H9 (cell line): ENCODE measurements at regions not wholly inside any gene's neighbourhood (a gene's known extent, or its start where the extent isn't known, plus 50 kb on each side); places are given as distances from the start of the nearest gene placed in this dataset.
"Not testable (repeated sequence)": the region's sequence is repeated elsewhere in the genome, so short reads cannot be mapped to it uniquely, and the experiment has no call there.

ENCODE experiments used
- DNase-seq: peaks from one replicate; pipeline ENCODE4 v3.0.0-alpha.2; 2017
- H2AFZ ChIP-seq: one replicate; pipeline ENCODE4 v1.6.1; 2013; ENCODE audit warnings: mild to moderate bottlenecking, low read length, control low read depth, moderate library complexity
- H2AK5ac ChIP-seq: 2 replicates; pipeline ENCODE4 v1.6.1; 2013; ENCODE audit warnings: low read length, control low read depth, mixed read lengths; ENCODE audit not compliant: insufficient read length
- H2BK120ac ChIP-seq: one replicate; pipeline ENCODE4 v1.6.1; 2013; ENCODE audit warnings: low read depth, mild to moderate bottlenecking, low read length, control low read depth, inconsistent platforms; ENCODE audit not compliant: poor library complexity, severe bottlenecking
- H2BK12ac ChIP-seq: 2 replicates; pipeline ENCODE4 v1.6.1; 2013; ENCODE audit warnings: low read length, control low read depth, mixed read lengths, low read depth; ENCODE audit not compliant: insufficient read length
- H2BK15ac ChIP-seq: 2 replicates; pipeline ENCODE4 v1.6.1; 2013; ENCODE audit warnings: low read depth, low read length, control low read depth
- H2BK20ac ChIP-seq: one replicate; pipeline ENCODE4 v1.6.1; 2013; ENCODE audit warnings: low read depth, mild to moderate bottlenecking, low read length, control low read depth, inconsistent platforms; ENCODE audit not compliant: poor library complexity, severe bottlenecking
- H2BK5ac ChIP-seq: 2 replicates; pipeline ENCODE4 v1.6.1; 2013; ENCODE audit warnings: low read length, control low read depth, mixed read lengths; ENCODE audit not compliant: insufficient read length
- H3K14ac ChIP-seq: 2 replicates; pipeline ENCODE4 v1.6.1; 2013; ENCODE audit warnings: low read length, control low read depth; ENCODE audit not compliant: insufficient read depth
- H3K18ac ChIP-seq: 2 replicates; pipeline ENCODE4 v1.6.1; 2013; ENCODE audit warnings: low read depth, mild to moderate bottlenecking, mixed read lengths, low read length, control low read depth; ENCODE audit not compliant: insufficient read length
- H3K23ac ChIP-seq: 2 replicates; pipeline ENCODE4 v1.6.1; 2013; ENCODE audit warnings: low read length, control low read depth, mixed read lengths, low read depth; ENCODE audit not compliant: insufficient read length
- H3K23me2 ChIP-seq: 2 replicates; pipeline ENCODE4 v1.6.1; 2013; ENCODE audit warnings: low read depth, mild to moderate bottlenecking, mixed read lengths, low read length, control low read depth; ENCODE audit not compliant: insufficient read length, poor library complexity, severe bottlenecking
- H3K27ac ChIP-seq: 2 replicates; pipeline ENCODE4 v1.5.1; 2013; ENCODE audit warnings: low read length, control low read depth, mixed read lengths, low read depth; ENCODE audit not compliant: insufficient read length
- H3K27me3 ChIP-seq: 2 replicates; pipeline ENCODE4 v1.6.1; 2013; ENCODE audit warnings: low read length, control low read depth, inconsistent platforms; ENCODE audit not compliant: insufficient read depth
- H3K4ac ChIP-seq: 2 replicates; pipeline ENCODE4 v1.6.1; 2013; ENCODE audit warnings: low read depth, mild to moderate bottlenecking, control low read depth, inconsistent platforms, low read length, moderate library complexity
- H3K4me1 ChIP-seq: 2 replicates; pipeline ENCODE4 v1.6.1; 2013; ENCODE audit warnings: low read length, control low read depth, inconsistent platforms; ENCODE audit not compliant: insufficient read depth
- H3K4me2 ChIP-seq: 2 replicates; pipeline ENCODE4 v1.6.1; 2013; ENCODE audit warnings: low read length, control low read depth, mixed read lengths; ENCODE audit not compliant: insufficient read length, insufficient read depth
- H3K56ac ChIP-seq: 2 replicates; pipeline ENCODE4 v1.6.1; 2013; ENCODE audit warnings: low read depth, mild to moderate bottlenecking, mixed read lengths, low read length, control low read depth; ENCODE audit not compliant: insufficient read length
- H3K79me1 ChIP-seq: 2 replicates; pipeline ENCODE4 v1.6.1; 2013; ENCODE audit warnings: low read depth, mild to moderate bottlenecking, moderate library complexity, low read length, control low read depth, inconsistent platforms; ENCODE audit not compliant: insufficient read depth, poor library complexity, severe bottlenecking
- H3K79me2 ChIP-seq: 2 replicates; pipeline ENCODE4 v1.6.1; 2013; ENCODE audit warnings: low read length, control low read depth, inconsistent platforms; ENCODE audit not compliant: insufficient read depth
- H3K9ac ChIP-seq: 2 replicates; pipeline ENCODE4 v1.6.1; 2013; ENCODE audit warnings: low read length, control low read depth, mixed read lengths; ENCODE audit not compliant: insufficient read length; ENCODE audit errors: extremely low read depth
- H3K9me3 ChIP-seq: one replicate; pipeline ENCODE4 v1.6.1; 2013; ENCODE audit warnings: low read depth, low read length, inconsistent platforms; ENCODE audit not compliant: control insufficient read depth
- H3T11ph ChIP-seq: one replicate; pipeline ENCODE4 v1.6.1; 2013; ENCODE audit warnings: mild to moderate bottlenecking, low read length, control low read depth, inconsistent platforms
- H4K20me1 ChIP-seq: one replicate; pipeline ENCODE4 v1.6.1; 2013; ENCODE audit not compliant: control insufficient read depth, insufficient read length, insufficient read depth
- H4K5ac ChIP-seq: 2 replicates; pipeline ENCODE4 v1.6.1; 2013; ENCODE audit warnings: low read depth, mild to moderate bottlenecking, mixed read lengths, low read length, control low read depth; ENCODE audit not compliant: insufficient read length
- H4K8ac ChIP-seq: replicated peaks from 2 replicates; pipeline ENCODE4 v1.6.1; 2013; ENCODE audit warnings: low read length, control low read depth, mixed read lengths, low read depth; ENCODE audit not compliant: insufficient read length
- H4K91ac ChIP-seq: 2 replicates; pipeline ENCODE4 v1.6.1; 2013; ENCODE audit warnings: low read depth, mild to moderate bottlenecking, moderate library complexity, mixed read lengths, low read length, control low read depth; ENCODE audit not compliant: insufficient read length
- H3K27ac Mint-ChIP-seq, 3 experiments: 2 replicates in 2 of 3; 3 replicates in 1 of 3; pipeline ENCODE4 v1.8.0; 2020 to 2021; ENCODE audit warnings: mixed read lengths in 3 of 3, mild to moderate bottlenecking in 1 of 3, moderate library complexity in 1 of 3
- H3K27me3 Mint-ChIP-seq: 2 replicates; pipeline ENCODE4 v1.8.0; 2021; ENCODE audit warnings: low read depth, mild to moderate bottlenecking, moderate library complexity, mixed read lengths
- H3K36me3 Mint-ChIP-seq, 3 experiments: 2 replicates in 2 of 3; 3 replicates in 1 of 3; pipeline ENCODE4 v1.8.0; 2020 to 2021; ENCODE audit warnings: low read depth in 3 of 3, mixed read lengths in 3 of 3; ENCODE audit not compliant: insufficient read depth in 1 of 3
- H3K4me1 Mint-ChIP-seq, 2 experiments: 2 replicates each; pipeline ENCODE4 v1.8.0; 2020; ENCODE audit warnings: mixed read lengths in 2 of 2
- H3K4me3 Mint-ChIP-seq, 2 experiments: 2 replicates in 1 of 2; 3 replicates in 1 of 2; pipeline ENCODE4 v1.8.0; 2020 to 2021; ENCODE audit warnings: mild to moderate bottlenecking in 2 of 2, mixed read lengths in 2 of 2, moderate library complexity in 1 of 2
- H3K9me3 Mint-ChIP-seq, 2 experiments: 2 replicates in 1 of 2; 3 replicates in 1 of 2; pipeline ENCODE4 v1.8.0; 2020; ENCODE audit warnings: mild to moderate bottlenecking in 2 of 2, mixed read lengths in 2 of 2, moderate library complexity in 1 of 2
- WGBS: extraction: QIAGEN DNeasy Blood & Tissue Kit; methylation state at CpG from one replicate; pipeline ENCODE4 v1.1.7; 2013; ENCODE audit warnings: missing lambda C conversion rate, low lambda C conversion rate, mixed read lengths; ENCODE audit not compliant: insufficient read length; ENCODE audit errors: extremely low coverage; 5-methylcytosine and 5-hydroxymethylcytosine counted together
- TF ChIP-seq, protein P1 (sequence below): fragments of 200-600 bp; sonication (generic); conservative IDR thresholded peaks from 3 replicates; pipeline ENCODE4 v1.8.0; 2021; ENCODE audit warnings: antibody characterized with exemption, mild to moderate bottlenecking

GRCh38 chr3:192993411-192993810, 75.8 kb upstream of the MB21D2 start:
- Histone ChIP-seq H3K27me3 (no peaks in the 10 kb centered on the region), H2AFZ (no peak overlapping the region), H2BK12ac (no peak overlapping the region), H3K23ac (no peak overlapping the region), H2BK5ac (no peak overlapping the region), H3K23me2 (no peaks in the 10 kb centered on the region), H3T11ph (no peak overlapping the region), H3K9ac (no peak overlapping the region), H4K5ac (no peak overlapping the region), H3K4me1 (no peaks in the 10 kb centered on the region), H3K9me3 (no peaks in the 10 kb centered on the region), H3K14ac (no peak overlapping the region), H3K79me2 (no peaks in the 10 kb centered on the region), H2BK15ac (no peak overlapping the region), H3K27ac (no peak overlapping the region), H3K56ac (no peak overlapping the region), H3K18ac (no peak overlapping the region), H2AK5ac (no peak overlapping the region), H4K20me1 (no peaks in the 10 kb centered on the region), H2BK20ac (no peak overlapping the region), H3K79me1 (no peaks in the 10 kb centered on the region), H4K8ac (no peak overlapping the region), H4K91ac (no peak overlapping the region), H3K4me2 (no peak overlapping the region), H3K4ac (no peak overlapping the region), H2BK120ac (no peak overlapping the region)
- Mint-ChIP-seq H3K36me3 (peaks cover 20 to 26% (median 24%) of the 10 kb centered on the region in 3 experiments), H3K27me3 (peaks cover 7% of the 10 kb centered on the region; the same call in 1 of the 2 replicates), H3K4me1 (peaks cover 11 to 14% of the 10 kb centered on the region in 2 experiments), H3K9me3 (peaks cover 21 to 29% of the 10 kb centered on the region in 2 experiments), H3K4me3 (no peak overlapping the region), H3K27ac (no peak overlapping the region)
- TF ChIP-seq, protein P1, sequence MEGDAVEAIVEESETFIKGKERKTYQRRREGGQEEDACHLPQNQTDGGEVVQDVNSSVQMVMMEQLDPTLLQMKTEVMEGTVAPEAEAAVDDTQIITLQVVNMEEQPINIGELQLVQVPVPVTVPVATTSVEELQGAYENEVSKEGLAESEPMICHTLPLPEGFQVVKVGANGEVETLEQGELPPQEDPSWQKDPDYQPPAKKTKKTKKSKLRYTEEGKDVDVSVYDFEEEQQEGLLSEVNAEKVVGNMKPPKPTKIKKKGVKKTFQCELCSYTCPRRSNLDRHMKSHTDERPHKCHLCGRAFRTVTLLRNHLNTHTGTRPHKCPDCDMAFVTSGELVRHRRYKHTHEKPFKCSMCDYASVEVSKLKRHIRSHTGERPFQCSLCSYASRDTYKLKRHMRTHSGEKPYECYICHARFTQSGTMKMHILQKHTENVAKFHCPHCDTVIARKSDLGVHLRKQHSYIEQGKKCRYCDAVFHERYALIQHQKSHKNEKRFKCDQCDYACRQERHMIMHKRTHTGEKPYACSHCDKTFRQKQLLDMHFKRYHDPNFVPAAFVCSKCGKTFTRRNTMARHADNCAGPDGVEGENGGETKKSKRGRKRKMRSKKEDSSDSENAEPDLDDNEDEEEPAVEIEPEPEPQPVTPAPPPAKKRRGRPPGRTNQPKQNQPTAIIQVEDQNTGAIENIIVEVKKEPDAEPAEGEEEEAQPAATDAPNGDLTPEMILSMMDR = no peak
- no CpG with 5 or more reads among the region's 3 CpGs for WGBS
- DNase-seq = no peak

- H3K36me3 Mint-ChIP-seq = peaks cover 15 to 18% (median 18%) of the 10 kb centered on the region in 3 experiments
- H3K4me1 ChIP-seq, H3K27ac ChIP-seq, H4K8ac ChIP-seq, H3K9ac ChIP-seq, H3K79me1 ChIP-seq, H3K18ac ChIP-seq, H2BK120ac ChIP-seq, H3K27me3 Mint-ChIP-seq, H3K23me2 ChIP-seq, H4K5ac ChIP-seq, H3T11ph ChIP-seq, H2BK15ac ChIP-seq, H3K14ac ChIP-seq, H3K23ac ChIP-seq, H3K79me2 ChIP-seq, H3K4me2 ChIP-seq, H3K4ac ChIP-seq, H2BK5ac ChIP-seq, H4K20me1 ChIP-seq, DNase-seq, H2BK12ac ChIP-seq, H3K27ac Mint-ChIP-seq, H2AFZ ChIP-seq, H2BK20ac ChIP-seq, H3K4me3 Mint-ChIP-seq, H3K56ac ChIP-seq, H3K9me3 ChIP-seq, H4K91ac ChIP-seq, H3K27me3 ChIP-seq, H2AK5ac ChIP-seq: not testable (repeated sequence)
- H3K9me3 Mint-ChIP-seq = peaks cover 13 to 31% of the 10 kb centered on the region in 2 experiments
- H3K4me1 Mint-ChIP-seq = peaks cover 13 to 23% of the 10 kb centered on the region in 2 experiments
- WGBS = no CpG with 5 or more reads among the region's 5 CpGs
Observed at GRCh38 chr3:193001113-193001512, 83.5 kb upstream of the MB21D2 start.
